COLO829 (cell line): ENCODE measurements at regions not wholly inside any gene's neighbourhood (a gene's known extent, or its start where the extent isn't known, plus 50 kb on each side); places are given as distances from the start of the nearest gene placed in this dataset.

Experiments used
- DNase-seq: peaks from one replicate; pipeline ENCODE4 v3.0.0; 2012; ENCODE audit warnings: low spot score

DNA sequence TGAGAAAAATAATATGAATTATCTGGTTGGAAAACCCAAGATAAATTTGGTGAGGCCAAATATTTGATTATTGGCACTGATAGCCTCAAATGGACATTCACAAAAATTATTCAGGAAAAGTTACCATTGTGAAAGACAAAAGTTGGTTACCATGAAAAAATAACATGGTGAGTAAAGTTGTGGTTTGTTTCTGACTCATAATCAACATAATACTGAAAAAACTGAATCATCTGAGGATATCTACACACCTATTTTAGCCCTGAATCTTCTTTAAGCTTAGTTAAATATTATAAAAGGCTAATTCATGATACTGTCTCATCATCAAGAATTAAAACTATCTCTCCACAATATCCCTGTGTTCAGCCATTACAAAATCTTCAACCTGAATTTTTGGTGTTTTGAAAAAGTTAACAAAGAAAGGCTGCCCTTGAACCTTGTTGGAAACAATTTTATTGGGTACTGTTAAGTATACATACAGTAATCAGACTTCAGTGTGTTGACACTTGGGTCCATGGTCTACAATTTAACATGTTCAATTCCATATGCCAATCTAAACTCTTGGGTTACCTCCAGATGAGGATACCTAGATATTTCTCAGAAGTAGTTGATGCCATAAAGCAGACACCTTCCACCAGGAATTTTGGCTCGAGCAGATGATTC is 607.5 kb upstream of the SLC39A10 start:
- DNase-seq = no peak

DNA sequence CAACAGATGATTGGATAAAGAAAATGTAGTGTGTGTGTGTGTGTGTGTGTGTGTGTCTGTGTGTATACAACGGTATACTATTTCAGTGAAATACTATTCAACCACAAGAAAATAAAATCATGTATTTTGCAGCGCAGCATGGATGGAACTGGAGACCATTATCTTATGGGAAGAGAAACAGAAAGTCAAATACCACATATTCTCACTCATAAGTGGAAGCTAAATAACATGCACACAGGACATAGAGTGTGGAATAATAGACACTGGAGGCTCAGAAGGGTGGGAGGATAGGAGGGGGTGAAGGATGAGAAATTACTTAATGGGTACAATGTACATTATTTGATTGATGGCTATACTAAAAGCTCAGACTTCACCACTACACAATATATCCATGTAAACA is 609.1 kb upstream of the SLC39A10 start:
- DNase-seq = no peak

- no peak for DNase-seq
Observed at GRCh38 chr2:195044801-195045200, 612.2 kb upstream of the SLC39A10 start.

DNA sequence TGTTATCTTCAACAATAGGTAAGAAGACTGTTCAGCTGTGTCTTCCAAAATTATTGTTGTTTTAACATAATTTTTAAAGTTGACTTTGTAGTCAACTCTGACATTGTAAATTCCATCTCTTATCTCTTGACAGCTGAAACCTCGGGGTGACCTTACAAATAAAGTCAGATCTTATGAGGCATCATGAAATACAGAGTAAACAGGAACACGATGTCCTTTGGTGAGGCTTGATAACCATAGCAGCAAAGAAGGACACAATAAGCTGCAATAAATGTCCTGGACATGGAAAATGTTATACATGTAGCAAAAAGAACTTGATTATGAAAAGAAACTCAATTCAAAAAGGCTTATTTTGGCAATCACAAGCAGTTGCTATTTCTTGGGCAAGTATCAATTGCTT is 618.9 kb upstream of the SLC39A10 start:
- no peak for DNase-seq

GRCh38 chr2:195037045-195037444 is 620.0 kb upstream of the SLC39A10 start:
- no peak for DNase-seq

DNA sequence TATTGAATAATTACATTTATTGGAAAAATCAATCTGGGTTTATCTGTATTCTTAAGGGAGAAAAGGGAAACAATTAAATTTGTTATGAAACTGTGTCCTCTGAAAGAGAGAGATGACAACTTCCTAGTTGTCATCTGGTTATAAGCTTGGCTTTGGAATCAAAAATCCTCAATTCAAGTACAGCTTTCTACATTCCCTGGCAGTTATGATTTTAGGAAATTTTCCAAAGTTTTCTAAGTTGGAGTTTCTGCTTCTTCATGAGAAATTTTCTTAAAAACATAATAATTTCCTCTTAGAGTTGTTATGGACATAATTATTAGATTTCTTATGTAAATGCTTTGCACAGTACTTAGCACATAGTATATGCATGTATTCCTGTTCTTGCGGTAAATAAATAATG is 625.6 kb upstream of the SLC39A10 start:
- DNase-seq = no peak

DNA sequence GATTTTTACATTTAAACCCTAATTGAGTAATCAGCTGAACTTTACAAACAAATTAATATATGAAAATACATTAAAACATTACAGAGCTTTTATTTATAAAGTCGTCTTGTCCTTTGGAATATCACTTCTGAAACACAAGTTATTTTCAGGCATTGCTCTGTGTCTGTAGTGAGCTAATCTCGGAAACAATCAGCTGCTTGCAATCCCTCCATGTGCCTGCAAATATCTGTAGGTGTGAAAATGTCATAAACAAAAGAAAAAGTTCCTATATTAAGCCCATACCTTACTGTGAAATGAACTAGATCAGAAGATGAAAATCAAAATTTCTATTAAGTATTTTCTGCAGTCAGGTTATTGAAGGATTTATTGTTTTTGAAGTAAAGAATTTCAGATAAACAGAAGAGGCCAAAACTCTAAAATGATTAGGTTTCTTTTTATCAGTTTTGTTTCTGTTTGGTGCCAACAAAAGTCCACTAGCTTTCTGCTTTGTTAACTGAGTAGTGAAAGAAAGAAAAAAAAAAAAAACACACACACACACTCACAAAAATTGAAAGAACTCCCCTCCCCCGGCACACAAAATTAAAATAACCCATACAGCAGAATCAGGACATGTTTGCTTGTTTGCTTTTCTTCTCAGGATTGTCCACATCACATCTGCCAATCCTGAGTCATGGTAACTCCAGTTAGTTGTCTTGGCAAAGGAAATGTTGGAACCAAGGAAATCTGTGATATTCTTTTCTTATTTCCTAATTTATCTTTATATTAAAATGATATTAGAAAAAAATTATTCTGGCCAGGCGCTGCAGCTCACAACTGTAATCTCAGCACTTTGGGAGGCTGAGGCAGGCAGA is 627.0 kb upstream of the SLC39A10 start:
- DNase-seq = no peak

DNA sequence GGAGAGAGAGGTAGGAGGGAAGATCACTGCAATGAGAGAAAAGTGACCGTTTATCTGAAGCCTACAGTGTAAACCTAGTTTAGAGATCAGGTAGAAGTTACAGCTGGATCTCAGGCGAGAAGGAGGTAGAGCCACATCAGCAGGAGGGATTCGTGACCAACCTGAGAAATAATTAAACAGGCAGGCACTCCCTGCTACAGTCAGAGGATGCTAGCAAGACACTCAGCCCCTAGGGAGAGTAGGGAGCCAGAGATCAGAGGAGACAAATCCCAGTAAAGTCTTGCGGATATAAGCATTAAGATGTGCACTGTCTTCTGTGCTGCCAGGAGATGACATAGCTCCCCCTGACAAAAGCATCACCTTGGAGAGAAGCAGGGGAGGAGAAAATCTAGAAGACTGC is 629.1 kb upstream of the SLC39A10 start:
- no peak for DNase-seq

GRCh38 chr2:195026261-195026660 is 630.8 kb upstream of the SLC39A10 start:
- no peak for DNase-seq

GRCh38 chr2:195022508-195022830 is 634.6 kb upstream of the SLC39A10 start:
- DNase-seq = no peak

DNA sequence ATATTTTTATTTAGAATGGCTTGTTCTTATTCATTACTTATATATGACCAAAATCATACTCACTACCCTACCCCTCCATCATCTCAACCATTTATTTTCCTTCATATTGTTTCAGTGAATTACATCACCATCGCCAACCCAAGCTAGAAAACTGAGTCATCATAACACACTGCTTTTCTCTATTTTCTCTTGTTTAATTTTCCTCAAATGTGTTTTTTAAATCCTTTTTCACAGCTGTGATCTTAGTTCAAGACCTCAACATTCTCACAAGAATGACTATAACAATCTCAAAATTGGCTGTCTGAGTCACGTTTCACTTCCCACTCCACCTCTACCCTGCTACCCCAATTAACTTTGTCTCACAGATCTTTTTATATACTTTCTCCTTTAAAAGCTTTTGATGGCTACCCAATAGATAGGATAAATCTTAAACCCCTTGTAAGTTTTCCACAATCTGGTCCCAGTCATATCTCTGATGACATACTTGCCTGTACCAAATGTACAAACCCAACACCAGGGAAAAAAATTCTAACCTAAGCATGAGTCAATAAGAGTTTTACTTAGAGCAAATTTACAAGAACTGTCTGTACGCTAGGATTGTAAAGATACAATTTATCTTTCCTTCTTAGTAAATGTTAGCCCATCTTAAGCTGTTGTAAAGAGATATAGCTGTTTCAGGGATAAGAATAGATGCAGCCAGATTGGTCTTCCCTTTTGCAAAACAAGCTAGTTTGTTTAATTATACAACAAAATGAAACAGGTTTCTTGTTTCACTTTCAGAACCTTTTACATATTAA is 635.1 kb upstream of the SLC39A10 start:
- DNase-seq = no peak

DNA sequence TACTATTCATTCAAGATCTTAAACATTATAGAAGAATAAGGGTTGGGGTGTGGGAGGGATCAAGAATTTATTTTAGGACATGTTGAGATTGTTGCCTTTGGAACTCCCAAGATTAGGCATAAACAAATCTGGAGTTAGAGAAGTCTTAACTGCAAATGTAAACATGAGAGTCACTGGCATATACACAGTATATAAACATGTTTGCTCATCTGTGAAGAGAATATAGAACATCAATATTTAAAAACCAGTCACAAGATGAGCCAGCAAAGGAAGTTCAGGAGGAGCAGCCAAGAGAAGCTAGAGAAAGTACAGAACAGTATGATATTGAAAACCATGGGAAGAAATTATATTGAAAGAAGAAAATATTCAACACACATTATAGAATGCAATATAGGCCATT is 638.6 kb upstream of the SLC39A10 start:
- DNase-seq = no peak

DNA sequence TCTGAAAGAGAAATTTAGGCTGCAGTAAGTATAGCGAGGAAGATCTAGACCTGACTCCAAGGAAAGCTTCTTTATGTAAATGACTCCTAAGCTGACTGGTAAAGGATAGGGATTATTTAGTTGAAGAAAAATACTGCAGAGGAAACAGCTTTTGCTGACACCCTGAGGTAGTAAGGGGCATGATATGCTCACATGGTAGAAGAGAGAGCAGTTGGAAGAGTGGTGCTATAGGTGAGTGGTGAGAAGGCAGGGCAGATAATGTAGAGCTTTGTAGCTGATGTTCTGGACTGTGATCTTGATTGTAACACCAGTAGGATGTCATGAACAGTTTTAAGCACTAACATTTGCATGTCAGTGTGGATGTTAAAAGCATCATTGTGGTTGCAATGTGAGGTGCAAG is 639.1 kb upstream of the SLC39A10 start:
- no peak for DNase-seq

- DNase-seq = no peak
Observed at GRCh38 chr2:195016841-195017240, 640.2 kb upstream of the SLC39A10 start.

DNA sequence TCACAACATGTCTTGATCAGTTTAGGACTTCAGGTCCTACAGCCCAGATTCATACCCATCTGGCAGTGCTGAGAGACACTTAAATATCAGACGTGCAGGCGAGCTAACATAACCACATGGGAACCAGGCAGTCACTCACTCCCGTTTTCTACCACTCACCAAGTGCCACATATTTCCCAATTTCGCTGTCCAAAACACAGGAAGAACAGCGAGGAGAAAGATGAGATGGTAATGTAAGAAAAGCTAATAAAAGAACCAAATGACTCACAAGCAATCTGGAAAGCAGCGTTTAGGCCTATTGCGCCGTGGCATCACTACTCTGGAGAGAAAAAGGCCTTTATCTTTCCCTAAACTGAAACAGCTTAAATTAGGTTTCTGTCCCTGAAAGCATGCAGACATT is 647.8 kb upstream of the SLC39A10 start:
- DNase-seq = no peak

DNA sequence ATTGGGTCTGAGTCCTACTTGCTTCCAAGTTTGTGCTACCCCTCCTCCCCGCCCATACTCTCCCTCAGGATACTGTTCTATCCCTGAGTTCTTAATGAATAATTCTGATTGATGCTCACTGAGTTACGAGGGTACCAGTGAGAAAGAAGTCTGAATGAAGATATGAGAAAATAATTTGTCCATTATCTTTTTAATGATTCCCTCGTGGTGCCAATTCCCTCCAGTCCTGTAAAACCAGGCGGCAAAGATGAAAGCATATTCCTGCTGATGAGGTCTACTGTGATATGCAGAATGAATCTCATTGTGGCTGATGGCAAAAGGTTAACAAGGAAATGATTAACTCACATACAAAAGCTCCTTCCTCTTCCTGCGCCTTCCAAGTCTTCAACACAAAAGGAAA is 650.2 kb upstream of the SLC39A10 start:
- no peak for DNase-seq

GRCh38 chr2:195003881-195004471 is 653.0 kb upstream of the SLC39A10 start:
- no peak for DNase-seq

GRCh38 chr2:195001924-195002323 is 655.1 kb upstream of the SLC39A10 start:
- no peak for DNase-seq

GRCh38 chr2:194999771-195000170 is 657.3 kb upstream of the SLC39A10 start:
- no peak for DNase-seq

GRCh38 chr2:194992648-194993047 is 664.4 kb upstream of the SLC39A10 start:
- no peak for DNase-seq

DNA sequence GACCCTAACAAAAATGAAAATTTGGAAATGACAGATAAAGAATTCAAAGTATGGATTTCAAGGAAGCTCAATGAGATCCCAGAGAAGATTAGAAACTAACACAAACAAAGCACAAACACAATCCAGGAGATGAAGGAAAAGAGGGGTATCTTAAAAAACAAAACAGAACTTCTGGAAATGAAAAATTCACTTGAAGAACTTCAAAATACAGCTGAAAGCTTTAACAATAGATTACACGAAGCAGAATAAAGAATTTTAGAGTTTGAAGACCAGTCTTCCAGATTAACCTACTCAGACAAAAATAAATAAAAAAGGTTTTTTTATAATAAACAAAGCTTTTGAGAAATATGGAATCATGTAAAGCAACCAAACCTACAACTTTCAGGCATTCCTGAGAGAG is 671.8 kb upstream of the SLC39A10 start:
- no peak for DNase-seq

- no peak for DNase-seq
Observed at GRCh38 chr2:194962254-194962653, 694.8 kb upstream of the SLC39A10 start.

DNA sequence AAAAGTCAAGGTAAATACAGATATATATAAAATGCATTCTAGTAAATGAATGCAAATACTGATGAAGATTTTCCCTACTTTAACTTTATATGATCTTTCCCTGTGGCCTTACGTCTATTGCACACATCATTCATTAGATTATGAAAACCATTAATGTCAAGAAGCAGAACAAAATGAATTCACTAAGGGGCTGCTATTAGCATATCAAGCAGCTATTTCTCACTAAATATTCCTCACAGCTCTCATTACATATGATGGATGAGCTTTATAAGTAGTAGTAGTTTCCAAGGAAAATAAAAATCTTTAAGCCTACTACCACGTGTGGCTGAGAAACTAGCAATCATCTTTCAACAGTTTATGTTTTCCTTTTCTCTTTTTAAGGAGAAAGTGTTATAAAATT is 702.8 kb upstream of the SLC39A10 start:
- no peak for DNase-seq
